GM12872 (cell line): ENCODE measurements at regions not wholly inside any gene's neighbourhood (a gene's known extent, or its start where the extent isn't known, plus 50 kb on each side); places are given as distances from the start of the nearest gene placed in this dataset.

Experiments
- TF ChIP-seq, protein P1 (sequence below): IDR thresholded peaks from 3 replicates; pipeline ENCODE4 v1.5.1; 2011; ENCODE audit warnings: low read depth, mild to moderate bottlenecking, low read length, moderate library complexity; ENCODE audit not compliant: insufficient read depth

GRCh38 chr12:13534242-13534641 lies 337.7 kb downstream of the EMP1 start:
- TF ChIP-seq, protein P1, sequence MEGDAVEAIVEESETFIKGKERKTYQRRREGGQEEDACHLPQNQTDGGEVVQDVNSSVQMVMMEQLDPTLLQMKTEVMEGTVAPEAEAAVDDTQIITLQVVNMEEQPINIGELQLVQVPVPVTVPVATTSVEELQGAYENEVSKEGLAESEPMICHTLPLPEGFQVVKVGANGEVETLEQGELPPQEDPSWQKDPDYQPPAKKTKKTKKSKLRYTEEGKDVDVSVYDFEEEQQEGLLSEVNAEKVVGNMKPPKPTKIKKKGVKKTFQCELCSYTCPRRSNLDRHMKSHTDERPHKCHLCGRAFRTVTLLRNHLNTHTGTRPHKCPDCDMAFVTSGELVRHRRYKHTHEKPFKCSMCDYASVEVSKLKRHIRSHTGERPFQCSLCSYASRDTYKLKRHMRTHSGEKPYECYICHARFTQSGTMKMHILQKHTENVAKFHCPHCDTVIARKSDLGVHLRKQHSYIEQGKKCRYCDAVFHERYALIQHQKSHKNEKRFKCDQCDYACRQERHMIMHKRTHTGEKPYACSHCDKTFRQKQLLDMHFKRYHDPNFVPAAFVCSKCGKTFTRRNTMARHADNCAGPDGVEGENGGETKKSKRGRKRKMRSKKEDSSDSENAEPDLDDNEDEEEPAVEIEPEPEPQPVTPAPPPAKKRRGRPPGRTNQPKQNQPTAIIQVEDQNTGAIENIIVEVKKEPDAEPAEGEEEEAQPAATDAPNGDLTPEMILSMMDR, result no peak

DNA sequence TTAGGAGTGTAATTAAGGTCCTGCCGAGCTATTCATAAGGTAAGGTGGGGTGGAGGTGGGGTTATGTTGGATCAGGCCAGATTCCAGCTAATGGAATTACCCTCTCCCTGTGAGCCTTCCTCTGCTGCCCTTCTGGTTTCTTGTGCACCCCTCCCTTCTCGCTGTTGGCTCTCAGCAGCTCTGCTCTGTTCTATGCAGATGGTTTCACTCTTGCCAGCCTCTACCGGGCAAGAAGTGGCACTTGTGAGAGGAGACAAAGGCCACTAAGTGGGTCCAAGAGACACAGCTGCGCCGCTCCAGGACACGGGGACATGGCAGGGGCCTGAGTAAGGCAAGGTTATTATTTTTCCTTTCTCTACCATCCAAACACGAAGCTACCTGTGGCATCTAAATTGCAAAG lies 334.4 kb downstream of the EMP1 start:
- TF ChIP-seq, protein P1, result no peak

DNA sequence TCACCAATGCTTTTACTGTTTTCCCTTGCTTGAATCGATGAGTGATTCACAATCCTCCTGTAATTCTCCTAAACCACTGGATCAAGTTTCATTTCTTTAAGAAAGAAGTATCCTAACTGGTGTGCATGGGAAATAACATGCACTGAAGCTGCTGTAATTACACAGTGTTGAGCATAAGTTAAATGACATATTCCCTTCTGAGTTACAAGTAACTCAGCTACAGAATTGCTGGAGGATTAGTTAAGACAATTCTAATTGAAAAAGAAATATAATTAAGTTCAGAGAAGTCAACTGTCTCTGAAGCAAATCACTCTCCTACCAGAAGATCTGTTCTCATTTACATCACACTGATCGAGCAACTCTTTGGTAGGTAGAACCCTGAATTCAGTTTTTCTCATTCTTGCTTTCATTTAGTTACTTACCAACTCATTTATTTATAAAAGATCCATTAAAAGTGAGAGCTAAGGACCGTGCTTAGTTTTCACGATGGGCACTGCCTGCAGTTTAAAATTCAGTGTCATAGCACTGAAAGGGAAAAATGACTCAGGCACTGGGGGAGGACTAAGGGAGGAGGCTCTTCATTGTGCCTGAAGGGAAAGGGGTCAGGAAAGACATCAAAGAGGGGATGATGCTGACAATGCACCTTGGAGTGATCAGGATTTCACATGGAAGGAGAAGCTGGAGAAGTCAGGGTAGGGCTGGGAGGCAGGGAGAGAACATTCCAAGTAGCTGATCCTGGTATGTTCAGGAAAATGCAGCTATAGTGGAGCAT lies 327.2 kb downstream of the EMP1 start:
- TF ChIP-seq, protein P1, result no peak

- TF ChIP-seq, protein P1, result no peak
These were observed 313.2 kb downstream of the EMP1 start for GRCh38 chr12:13509740-13510139.

DNA sequence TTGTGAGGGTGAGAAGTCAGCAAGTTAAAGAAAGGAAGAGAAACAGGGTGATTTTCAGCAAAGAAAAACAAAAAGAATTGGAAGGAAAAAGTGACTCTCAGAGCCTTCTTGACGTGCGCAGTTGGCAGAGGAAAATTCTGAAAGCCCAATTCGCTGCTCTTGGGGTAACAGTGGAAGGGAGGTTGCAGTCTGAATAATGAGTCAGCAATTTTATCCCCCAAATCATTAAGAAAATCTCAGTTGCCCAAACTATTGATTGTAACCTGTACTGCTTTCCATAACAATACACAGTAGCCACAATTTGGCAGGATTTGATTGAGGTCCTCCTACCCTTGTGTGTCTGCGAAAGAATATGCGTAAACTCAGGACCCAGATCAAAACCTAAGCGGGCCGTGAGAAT lies 309.1 kb downstream of the EMP1 start:
- TF ChIP-seq, protein P1, result no peak

GRCh38 chr12:13505224-13505623 lies 308.7 kb downstream of the EMP1 start:
- TF ChIP-seq, protein P1, result no peak

DNA sequence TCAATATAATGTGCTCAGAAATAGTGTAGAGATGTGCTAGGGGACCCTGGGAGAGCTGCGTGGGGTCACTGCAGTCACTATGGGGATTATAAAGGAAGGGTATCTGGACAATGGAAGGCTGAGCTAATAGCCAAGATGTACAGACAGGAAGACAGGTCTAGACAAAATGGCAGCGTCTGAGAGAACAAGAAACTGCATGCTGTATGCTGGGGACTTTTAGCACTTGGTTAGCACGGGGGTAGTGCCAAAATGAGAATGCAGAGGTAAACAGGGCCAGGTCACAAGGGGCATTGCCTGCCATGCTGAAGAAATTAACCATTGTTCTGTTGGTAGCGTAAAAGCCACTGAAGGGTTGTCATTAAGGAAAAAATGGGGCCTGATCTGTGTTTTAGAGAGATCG lies 308.2 kb downstream of the EMP1 start:
- TF ChIP-seq, protein P1, result no peak

GRCh38 chr12:13504074-13504473 lies 307.5 kb downstream of the EMP1 start:
- TF ChIP-seq, protein P1, result no peak
